CD14-positive monocyte (primary cell): ENCODE measurements at regions not wholly inside any gene's neighbourhood (a gene's known extent, or its start where the extent isn't known, plus 50 kb on each side); places are given as distances from the start of the nearest gene placed in this dataset. TPM values are rescaled to one million over a fixed set of nuclear protein-coding genes. Genes with fewer than 3 reads are reported as not detected.

Experiments
- DNase-seq, 3 donors: peaks; one replicate each; pipeline ENCODE4 v3.0.0-alpha.2; 2011 to 2022
- H2AFZ ChIP-seq: 2 replicates; pipeline ENCODE4 v1.6.0; 2012; ENCODE audit warnings: mild to moderate bottlenecking, low read depth, low read length, inconsistent platforms; ENCODE audit not compliant: insufficient read depth, poor library complexity, severe bottlenecking
- H3K27ac ChIP-seq, 2 donors: 1 replicate in 1 of 2; 2 replicates in 1 of 2; pipeline ENCODE4 v1.5.1; 2012 to 2013; ENCODE audit warnings: low read length in 2 of 2, control low read depth in 1 of 2, inconsistent platforms in 1 of 2, low read depth in 1 of 2, mild to moderate bottlenecking in 1 of 2
- H3K27me3 ChIP-seq, 2 donors: one replicate each; pipeline versions ENCODE4 v1.6.0 to v1.6.1; 2011 to 2013; ENCODE audit warnings: low read length in 2 of 2; ENCODE audit not compliant: control insufficient read depth in 2 of 2, insufficient read depth in 2 of 2
- H3K36me3 ChIP-seq, 2 donors: replicated peaks in 1 of 2; 1 replicate in 1 of 2; 2 replicates in 1 of 2; pipeline versions ENCODE4 v1.5.1 to v1.6.1; 2012 to 2013; ENCODE audit warnings: low read length in 2 of 2, control low read depth in 1 of 2, inconsistent platforms in 1 of 2, mild to moderate bottlenecking in 1 of 2; ENCODE audit not compliant: insufficient read depth in 2 of 2, control insufficient read depth in 1 of 2
- H3K4me1 ChIP-seq, 2 donors: 1 replicate in 1 of 2; 2 replicates in 1 of 2; pipeline versions ENCODE4 v1.5.1 to v1.6.1; 2012 to 2013; ENCODE audit warnings: low read length in 2 of 2, control low read depth in 1 of 2, inconsistent platforms in 1 of 2, mild to moderate bottlenecking in 1 of 2, moderate library complexity in 1 of 2; ENCODE audit not compliant: insufficient read depth in 2 of 2, control insufficient read depth in 1 of 2
- H3K4me2 ChIP-seq: replicated peaks from 2 replicates; pipeline ENCODE3; 2012; ENCODE audit warnings: low read length, moderate library complexity, mild to moderate bottlenecking; ENCODE audit not compliant: poor library complexity, severe bottlenecking; ENCODE audit errors: extremely low read depth
- H3K4me3 ChIP-seq, 3 experiments: fragments of 200-600 bp in 1 of 3; sonication (generic) in 1 of 3; replicated peaks in 1 of 3; 1 replicate in 2 of 3; 2 replicates in 1 of 3; pipeline ENCODE4 v1.5.1; 2011 to 2013; ENCODE audit warnings: low read length in 3 of 3, mild to moderate bottlenecking in 3 of 3, control low read depth in 2 of 3, low read depth in 2 of 3, inconsistent platforms in 1 of 3, moderate library complexity in 1 of 3
- H3K79me2 ChIP-seq: 2 replicates; pipeline ENCODE4 v1.6.0; 2012; ENCODE audit warnings: mild to moderate bottlenecking, control low read depth, inconsistent platforms, low read length, moderate library complexity; ENCODE audit not compliant: insufficient read depth
- H3K9ac ChIP-seq: 2 replicates; pipeline ENCODE4 v1.6.0; 2017; ENCODE audit warnings: low read length, mild to moderate bottlenecking; ENCODE audit not compliant: insufficient read depth, poor library complexity, severe bottlenecking
- H3K9me3 ChIP-seq, 2 donors: replicated peaks in 1 of 2; 1 replicate in 1 of 2; 2 replicates in 1 of 2; pipeline versions ENCODE4 v1.5.1 to v1.6.1; 2012 to 2013; ENCODE audit warnings: low read length in 2 of 2, control low read depth in 1 of 2; ENCODE audit not compliant: control insufficient read depth in 1 of 2, insufficient read depth in 1 of 2
- H4K20me1 ChIP-seq: 2 replicates; pipeline ENCODE4 v1.6.0; 2012; ENCODE audit warnings: mild to moderate bottlenecking, low read length, control low read depth, moderate library complexity; ENCODE audit not compliant: insufficient read depth
- H3K27ac Mint-ChIP-seq, 7 donors: one replicate each; pipeline ENCODE4 v1.8.0; 2020; ENCODE audit warnings: mild to moderate bottlenecking in 7 of 7, mixed read lengths in 7 of 7, moderate library complexity in 6 of 7, inconsistent platforms in 2 of 7
- H3K27me3 Mint-ChIP-seq, 3 donors: one replicate each; pipeline ENCODE4 v1.8.0; 2021 to 2022; ENCODE audit warnings: low read depth in 3 of 3, mild to moderate bottlenecking in 3 of 3, mixed read lengths in 3 of 3, moderate library complexity in 3 of 3, inconsistent platforms in 1 of 3
- H3K36me3 Mint-ChIP-seq, 2 donors: one replicate each; pipeline ENCODE4 v1.8.0; 2020; ENCODE audit warnings: mixed read lengths in 2 of 2, inconsistent platforms in 1 of 2, mild to moderate bottlenecking in 1 of 2
- H3K4me1 Mint-ChIP-seq: one replicate; pipeline ENCODE4 v1.8.0; 2020; ENCODE audit warnings: mild to moderate bottlenecking, mixed read lengths
- H3K4me3 Mint-ChIP-seq, 2 donors: one replicate each; pipeline ENCODE4 v1.8.0; 2020; ENCODE audit warnings: mild to moderate bottlenecking in 2 of 2, mixed read lengths in 2 of 2, moderate library complexity in 1 of 2
- H3K9me3 Mint-ChIP-seq, 7 donors: one replicate each; pipeline ENCODE4 v1.8.0; 2020 to 2022; ENCODE audit warnings: mixed read lengths in 7 of 7, mild to moderate bottlenecking in 6 of 7, moderate library complexity in 6 of 7, inconsistent platforms in 2 of 7
- WGBS: methylation state at CpG from one replicate; pipeline ENCODE4 v1.1.5; 2013; ENCODE audit warnings: missing lambda C conversion rate; ENCODE audit not compliant: insufficient coverage; 5-methylcytosine and 5-hydroxymethylcytosine counted together
- intact Hi-C, 2 donors: fragments of 100-400 bp; cut with micrococcal nuclease; formaldehyde crosslinking; loops; one replicate each; pipeline versions ENCODE4 v1.15.0 to v1.15.1; 2023
- small RNA-seq: library from RNA; depleted of rRNA; stranded (forward); fragments of <200 nt; gene quantifications from one replicate; pipeline ENCODE3, GENCODE V24; 2012; ENCODE audit warnings: low read depth; ENCODE audit not compliant: insufficient read length
- TF ChIP-seq, protein P1 (sequence below): fragments of 200-600 bp; IDR thresholded peaks from one replicate; pipeline ENCODE4 v1.8.0; 2022; ENCODE audit warnings: antibody characterized with exemption, mild to moderate bottlenecking

- Mint-ChIP-seq H3K27me3 (no peaks in the 10 kb centered on the region), H3K4me1 (no peaks in the 10 kb centered on the region), H3K4me3 (no peak overlapping the region), H3K36me3 (no peaks in the 10 kb centered on the region), H3K9me3 (peaks cover 0 to under 1% (median 0%) of the 10 kb centered on the region in 7 donors), H3K27ac (no peak overlapping the region)
- intact Hi-C loops, result no loop called here
- Histone ChIP-seq H3K4me1 (no peaks in the 10 kb centered on the region), H3K79me2 (no peaks in the 10 kb centered on the region), H3K36me3 (no peaks in the 10 kb centered on the region), H3K9me3 (no peaks in the 10 kb centered on the region), H3K4me2 (no peak overlapping the region), H3K27me3 (no peaks in the 10 kb centered on the region), H3K27ac (no peak overlapping the region), H3K9ac (no peak overlapping the region), H3K4me3 (no peak overlapping the region), H2AFZ (no peak overlapping the region), H4K20me1 (no peaks in the 10 kb centered on the region)
- no peak for DNase-seq
- WGBS, result 100% methylated on average over 1 of the region's 3 CpGs
- TF ChIP-seq, protein P1, sequence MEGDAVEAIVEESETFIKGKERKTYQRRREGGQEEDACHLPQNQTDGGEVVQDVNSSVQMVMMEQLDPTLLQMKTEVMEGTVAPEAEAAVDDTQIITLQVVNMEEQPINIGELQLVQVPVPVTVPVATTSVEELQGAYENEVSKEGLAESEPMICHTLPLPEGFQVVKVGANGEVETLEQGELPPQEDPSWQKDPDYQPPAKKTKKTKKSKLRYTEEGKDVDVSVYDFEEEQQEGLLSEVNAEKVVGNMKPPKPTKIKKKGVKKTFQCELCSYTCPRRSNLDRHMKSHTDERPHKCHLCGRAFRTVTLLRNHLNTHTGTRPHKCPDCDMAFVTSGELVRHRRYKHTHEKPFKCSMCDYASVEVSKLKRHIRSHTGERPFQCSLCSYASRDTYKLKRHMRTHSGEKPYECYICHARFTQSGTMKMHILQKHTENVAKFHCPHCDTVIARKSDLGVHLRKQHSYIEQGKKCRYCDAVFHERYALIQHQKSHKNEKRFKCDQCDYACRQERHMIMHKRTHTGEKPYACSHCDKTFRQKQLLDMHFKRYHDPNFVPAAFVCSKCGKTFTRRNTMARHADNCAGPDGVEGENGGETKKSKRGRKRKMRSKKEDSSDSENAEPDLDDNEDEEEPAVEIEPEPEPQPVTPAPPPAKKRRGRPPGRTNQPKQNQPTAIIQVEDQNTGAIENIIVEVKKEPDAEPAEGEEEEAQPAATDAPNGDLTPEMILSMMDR, result no peak
These were observed 62.5 kb upstream of the SOX5 start for GRCh38 chr12:24011927-24012507.

DNA sequence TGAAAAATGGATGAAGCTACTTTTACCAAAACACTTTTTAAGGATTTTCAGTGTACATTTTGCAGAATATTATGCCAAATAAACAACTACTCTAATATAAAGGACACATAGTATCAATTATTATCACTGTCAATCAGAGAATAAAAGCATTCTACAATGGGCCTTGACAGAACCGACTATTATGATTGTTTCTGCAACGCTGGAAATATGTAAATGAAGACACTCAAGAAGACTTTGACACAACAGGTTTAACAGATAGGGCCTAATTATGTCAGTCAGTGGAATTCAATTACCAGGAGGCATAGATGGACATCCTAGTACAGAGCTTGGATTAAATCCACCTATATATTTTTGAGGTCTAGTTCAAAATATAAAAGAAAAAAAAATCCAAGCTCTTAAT is 58.7 kb upstream of the SOX5 start:
- Mint-ChIP-seq H3K36me3 (no peaks in the 10 kb centered on the region), H3K27me3 (no peaks in the 10 kb centered on the region), H3K4me1 (no peaks in the 10 kb centered on the region), H3K9me3 (no peaks in the 10 kb centered on the region), H3K27ac (no peak overlapping the region), H3K4me3 (no peak overlapping the region)
- Histone ChIP-seq H3K79me2 (no peaks in the 10 kb centered on the region), H3K4me3 (no peak overlapping the region), H3K36me3 (no peaks in the 10 kb centered on the region), H4K20me1 (no peaks in the 10 kb centered on the region), H3K9me3 (no peaks in the 10 kb centered on the region), H3K4me2 (no peak overlapping the region), H3K27ac (no peak overlapping the region), H3K9ac (no peak overlapping the region), H2AFZ (no peak overlapping the region), H3K4me1 (no peaks in the 10 kb centered on the region), H3K27me3 (no peaks in the 10 kb centered on the region)
- DNase-seq, result no peak
- intact Hi-C loops, result no loop called here
- WGBS, result no CpG with 5 or more reads among the region's 2 CpGs
- TF ChIP-seq, protein P1, result no peak

Small RNA genes lying in the stretch of these regions (small RNA-seq; reads per million reads assigned to genes)
- not detected for gene MIR920
- not detected for gene RN7SL38P
